Subcutaneous abdominal adipose tissue (tissue), 5 donors: ENCODE measurements at regions not wholly inside any gene's neighbourhood (a gene's known extent, or its start where the extent isn't known, plus 50 kb on each side); places are given as distances from the start of the nearest gene placed in this dataset.

ENCODE experiments used
- H3K27ac ChIP-seq: one replicate; pipeline ENCODE4 v1.7.0; 2013; ENCODE audit warnings: low read depth, mild to moderate bottlenecking, inconsistent platforms, low read length, moderate library complexity
- H3K27me3 ChIP-seq, 5 donors: one replicate each; pipeline ENCODE4 v1.7.0; 2013; ENCODE audit warnings: low read length in 5 of 5, inconsistent platforms in 1 of 5; ENCODE audit not compliant: control insufficient read depth in 5 of 5, insufficient read depth in 4 of 5
- H3K36me3 ChIP-seq, 5 donors: one replicate each; pipeline ENCODE4 v1.7.0; 2013; ENCODE audit warnings: low read length in 5 of 5; ENCODE audit not compliant: control insufficient read depth in 5 of 5, insufficient read depth in 5 of 5
- H3K4me1 ChIP-seq, 5 donors: one replicate each; pipeline ENCODE4 v1.7.0; 2013; ENCODE audit warnings: low read length in 5 of 5, mild to moderate bottlenecking in 3 of 5, moderate library complexity in 1 of 5; ENCODE audit not compliant: control insufficient read depth in 5 of 5, insufficient read depth in 5 of 5
- H3K4me3 ChIP-seq, 5 donors: one replicate each; pipeline ENCODE4 v1.7.0; 2013; ENCODE audit warnings: low read length in 5 of 5, low read depth in 1 of 5
- H3K9ac ChIP-seq, 5 donors: one replicate each; pipeline ENCODE4 v1.7.0; 2013; ENCODE audit warnings: low read length in 5 of 5, mild to moderate bottlenecking in 4 of 5, moderate library complexity in 3 of 5
- H3K9me3 ChIP-seq, 5 donors: one replicate each; pipeline ENCODE4 v1.7.0; 2013; ENCODE audit warnings: low read length in 5 of 5; ENCODE audit not compliant: control insufficient read depth in 5 of 5
- donor health status: healthy.
- donor health status: healthy.
- donor health status: healthy.
- donor health status: healthy.
- donor health status: healthy.

GRCh38 chr2:120912101-120912985 lies 176.7 kb downstream of the GLI2 start:
- no peaks in the 10 kb centered on the region for H3K9me3 ChIP-seq
- H3K27ac ChIP-seq, result peak overlapping the region; percentile 51
- no peaks in the 10 kb centered on the region for H3K36me3 ChIP-seq
- peak overlapping the region in 4 of 5 donors; percentile 31 to 45 (median 37) for H3K4me3 ChIP-seq
- H3K4me1 ChIP-seq, result peaks cover 12 to 35% (median 25%) of the 10 kb centered on the region in 5 donors
- peaks cover 0 to 15% (median 0%) of the 10 kb centered on the region in 5 donors for H3K27me3 ChIP-seq
- H3K9ac ChIP-seq, result peak overlapping the region in 1 of 5 donors; percentile 28

- Histone ChIP-seq H3K4me1 (peaks cover 12 to 35% (median 25%) of the 10 kb centered on the region in 5 donors), H3K27ac (no peak overlapping the region), H3K9me3 (no peaks in the 10 kb centered on the region), H3K36me3 (no peaks in the 10 kb centered on the region), H3K9ac (no peak overlapping the region), H3K27me3 (peaks cover 0 to 3% (median 0%) of the 10 kb centered on the region in 5 donors), H3K4me3 (no peak overlapping the region)
These were observed 178.5 kb downstream of the GLI2 start for GRCh38 chr2:120913972-120914838.

- Histone ChIP-seq H3K4me3 (no peak overlapping the region), H3K9ac (no peak overlapping the region), H3K36me3 (no peaks in the 10 kb centered on the region), H3K27me3 (peaks cover 0 to 9% (median 0%) of the 10 kb centered on the region in 5 donors), H3K27ac (no peak overlapping the region), H3K9me3 (no peaks in the 10 kb centered on the region), H3K4me1 (peaks cover 12 to 35% (median 27%) of the 10 kb centered on the region in 5 donors)
These were observed 179.3 kb downstream of the GLI2 start for GRCh38 chr2:120914839-120915521.

- Histone ChIP-seq H3K9me3 (no peaks in the 10 kb centered on the region), H3K4me3 (no peak overlapping the region), H3K36me3 (no peaks in the 10 kb centered on the region), H3K27me3 (peaks cover 0 to 9% (median 0%) of the 10 kb centered on the region in 5 donors), H3K4me1 (peaks cover 12 to 35% (median 30%) of the 10 kb centered on the region in 5 donors), H3K27ac (no peak overlapping the region), H3K9ac (no peak overlapping the region)
These were observed 180.0 kb downstream of the GLI2 start for GRCh38 chr2:120915670-120916069.

GRCh38 chr2:120916446-120916845 lies 180.8 kb downstream of the GLI2 start:
- Histone ChIP-seq H3K36me3 (no peaks in the 10 kb centered on the region), H3K9me3 (no peaks in the 10 kb centered on the region), H3K4me3 (no peak overlapping the region), H3K27ac (no peak overlapping the region), H3K4me1 (peaks cover 12 to 35% (median 29%) of the 10 kb centered on the region in 5 donors), H3K9ac (no peak overlapping the region), H3K27me3 (peaks cover 0 to 9% (median 0%) of the 10 kb centered on the region in 5 donors)

- Histone ChIP-seq H3K36me3 (no peaks in the 10 kb centered on the region), H3K27ac (no peak overlapping the region), H3K9ac (no peak overlapping the region), H3K9me3 (no peaks in the 10 kb centered on the region), H3K27me3 (peaks cover 0 to 7% (median 0%) of the 10 kb centered on the region in 5 donors), H3K4me1 (peaks cover 10 to 22% (median 18%) of the 10 kb centered on the region in 5 donors), H3K4me3 (no peak overlapping the region)
These were observed 182.2 kb downstream of the GLI2 start for GRCh38 chr2:120917886-120918285.

GRCh38 chr2:120919216-120919615 lies 183.5 kb downstream of the GLI2 start:
- Histone ChIP-seq H3K4me3 (no peak overlapping the region), H3K36me3 (peaks cover 0 to 4% (median 0%) of the 10 kb centered on the region in 5 donors), H3K27ac (no peak overlapping the region), H3K9ac (no peak overlapping the region), H3K4me1 (peaks cover 10 to 19% (median 17%) of the 10 kb centered on the region in 5 donors), H3K27me3 (peaks cover 0 to 11% (median 0%) of the 10 kb centered on the region in 5 donors), H3K9me3 (no peaks in the 10 kb centered on the region)

- Histone ChIP-seq H3K36me3 (peaks cover 0 to 4% (median 0%) of the 10 kb centered on the region in 5 donors), H3K27ac (no peak overlapping the region), H3K27me3 (peaks cover 0 to 11% (median 0%) of the 10 kb centered on the region in 5 donors), H3K4me1 (peaks cover 6 to 13% (median 12%) of the 10 kb centered on the region in 5 donors), H3K9ac (no peak overlapping the region), H3K4me3 (no peak overlapping the region), H3K9me3 (no peaks in the 10 kb centered on the region)
These were observed 184.2 kb downstream of the GLI2 start for GRCh38 chr2:120919771-120920453.
